H9 (cell line): ENCODE measurements at regions not wholly inside any gene's neighbourhood (a gene's known extent, or its start where the extent isn't known, plus 50 kb on each side); places are given as distances from the start of the nearest gene placed in this dataset.

Experiments
- DNase-seq: peaks from one replicate; pipeline ENCODE4 v3.0.0-alpha.2; 2017
- H2AFZ ChIP-seq: one replicate; pipeline ENCODE4 v1.6.1; 2013; ENCODE audit warnings: mild to moderate bottlenecking, low read length, control low read depth, moderate library complexity
- H2AK5ac ChIP-seq: 2 replicates; pipeline ENCODE4 v1.6.1; 2013; ENCODE audit warnings: low read length, control low read depth, mixed read lengths; ENCODE audit not compliant: insufficient read length
- H2BK120ac ChIP-seq: one replicate; pipeline ENCODE4 v1.6.1; 2013; ENCODE audit warnings: low read depth, mild to moderate bottlenecking, low read length, control low read depth, inconsistent platforms; ENCODE audit not compliant: poor library complexity, severe bottlenecking
- H2BK12ac ChIP-seq: 2 replicates; pipeline ENCODE4 v1.6.1; 2013; ENCODE audit warnings: low read length, control low read depth, mixed read lengths, low read depth; ENCODE audit not compliant: insufficient read length
- H2BK15ac ChIP-seq: 2 replicates; pipeline ENCODE4 v1.6.1; 2013; ENCODE audit warnings: low read depth, low read length, control low read depth
- H2BK20ac ChIP-seq: one replicate; pipeline ENCODE4 v1.6.1; 2013; ENCODE audit warnings: low read depth, mild to moderate bottlenecking, low read length, control low read depth, inconsistent platforms; ENCODE audit not compliant: poor library complexity, severe bottlenecking
- H2BK5ac ChIP-seq: 2 replicates; pipeline ENCODE4 v1.6.1; 2013; ENCODE audit warnings: low read length, control low read depth, mixed read lengths; ENCODE audit not compliant: insufficient read length
- H3K14ac ChIP-seq: 2 replicates; pipeline ENCODE4 v1.6.1; 2013; ENCODE audit warnings: low read length, control low read depth; ENCODE audit not compliant: insufficient read depth
- H3K18ac ChIP-seq: 2 replicates; pipeline ENCODE4 v1.6.1; 2013; ENCODE audit warnings: low read depth, mild to moderate bottlenecking, mixed read lengths, low read length, control low read depth; ENCODE audit not compliant: insufficient read length
- H3K23ac ChIP-seq: 2 replicates; pipeline ENCODE4 v1.6.1; 2013; ENCODE audit warnings: low read length, control low read depth, mixed read lengths, low read depth; ENCODE audit not compliant: insufficient read length
- H3K23me2 ChIP-seq: 2 replicates; pipeline ENCODE4 v1.6.1; 2013; ENCODE audit warnings: low read depth, mild to moderate bottlenecking, mixed read lengths, low read length, control low read depth; ENCODE audit not compliant: insufficient read length, poor library complexity, severe bottlenecking
- H3K27ac ChIP-seq: 2 replicates; pipeline ENCODE4 v1.5.1; 2013; ENCODE audit warnings: low read length, control low read depth, mixed read lengths, low read depth; ENCODE audit not compliant: insufficient read length
- H3K27me3 ChIP-seq: 2 replicates; pipeline ENCODE4 v1.6.1; 2013; ENCODE audit warnings: low read length, control low read depth, inconsistent platforms; ENCODE audit not compliant: insufficient read depth
- H3K4ac ChIP-seq: 2 replicates; pipeline ENCODE4 v1.6.1; 2013; ENCODE audit warnings: low read depth, mild to moderate bottlenecking, control low read depth, inconsistent platforms, low read length, moderate library complexity
- H3K4me1 ChIP-seq: 2 replicates; pipeline ENCODE4 v1.6.1; 2013; ENCODE audit warnings: low read length, control low read depth, inconsistent platforms; ENCODE audit not compliant: insufficient read depth
- H3K4me2 ChIP-seq: 2 replicates; pipeline ENCODE4 v1.6.1; 2013; ENCODE audit warnings: low read length, control low read depth, mixed read lengths; ENCODE audit not compliant: insufficient read length, insufficient read depth
- H3K56ac ChIP-seq: 2 replicates; pipeline ENCODE4 v1.6.1; 2013; ENCODE audit warnings: low read depth, mild to moderate bottlenecking, mixed read lengths, low read length, control low read depth; ENCODE audit not compliant: insufficient read length
- H3K79me1 ChIP-seq: 2 replicates; pipeline ENCODE4 v1.6.1; 2013; ENCODE audit warnings: low read depth, mild to moderate bottlenecking, moderate library complexity, low read length, control low read depth, inconsistent platforms; ENCODE audit not compliant: insufficient read depth, poor library complexity, severe bottlenecking
- H3K79me2 ChIP-seq: 2 replicates; pipeline ENCODE4 v1.6.1; 2013; ENCODE audit warnings: low read length, control low read depth, inconsistent platforms; ENCODE audit not compliant: insufficient read depth
- H3K9ac ChIP-seq: 2 replicates; pipeline ENCODE4 v1.6.1; 2013; ENCODE audit warnings: low read length, control low read depth, mixed read lengths; ENCODE audit not compliant: insufficient read length; ENCODE audit errors: extremely low read depth
- H3K9me3 ChIP-seq: one replicate; pipeline ENCODE4 v1.6.1; 2013; ENCODE audit warnings: low read depth, low read length, inconsistent platforms; ENCODE audit not compliant: control insufficient read depth
- H3T11ph ChIP-seq: one replicate; pipeline ENCODE4 v1.6.1; 2013; ENCODE audit warnings: mild to moderate bottlenecking, low read length, control low read depth, inconsistent platforms
- H4K20me1 ChIP-seq: one replicate; pipeline ENCODE4 v1.6.1; 2013; ENCODE audit not compliant: control insufficient read depth, insufficient read length, insufficient read depth
- H4K5ac ChIP-seq: 2 replicates; pipeline ENCODE4 v1.6.1; 2013; ENCODE audit warnings: low read depth, mild to moderate bottlenecking, mixed read lengths, low read length, control low read depth; ENCODE audit not compliant: insufficient read length
- H4K8ac ChIP-seq: replicated peaks from 2 replicates; pipeline ENCODE4 v1.6.1; 2013; ENCODE audit warnings: low read length, control low read depth, mixed read lengths, low read depth; ENCODE audit not compliant: insufficient read length
- H4K91ac ChIP-seq: 2 replicates; pipeline ENCODE4 v1.6.1; 2013; ENCODE audit warnings: low read depth, mild to moderate bottlenecking, moderate library complexity, mixed read lengths, low read length, control low read depth; ENCODE audit not compliant: insufficient read length
- H3K27ac Mint-ChIP-seq, 3 experiments: 2 replicates in 2 of 3; 3 replicates in 1 of 3; pipeline ENCODE4 v1.8.0; 2020 to 2021; ENCODE audit warnings: mixed read lengths in 3 of 3, mild to moderate bottlenecking in 1 of 3, moderate library complexity in 1 of 3
- H3K27me3 Mint-ChIP-seq: 2 replicates; pipeline ENCODE4 v1.8.0; 2021; ENCODE audit warnings: low read depth, mild to moderate bottlenecking, moderate library complexity, mixed read lengths
- H3K36me3 Mint-ChIP-seq, 3 experiments: 2 replicates in 2 of 3; 3 replicates in 1 of 3; pipeline ENCODE4 v1.8.0; 2020 to 2021; ENCODE audit warnings: low read depth in 3 of 3, mixed read lengths in 3 of 3; ENCODE audit not compliant: insufficient read depth in 1 of 3
- H3K4me1 Mint-ChIP-seq, 2 experiments: 2 replicates each; pipeline ENCODE4 v1.8.0; 2020; ENCODE audit warnings: mixed read lengths in 2 of 2
- H3K4me3 Mint-ChIP-seq, 2 experiments: 2 replicates in 1 of 2; 3 replicates in 1 of 2; pipeline ENCODE4 v1.8.0; 2020 to 2021; ENCODE audit warnings: mild to moderate bottlenecking in 2 of 2, mixed read lengths in 2 of 2, moderate library complexity in 1 of 2
- H3K9me3 Mint-ChIP-seq, 2 experiments: 2 replicates in 1 of 2; 3 replicates in 1 of 2; pipeline ENCODE4 v1.8.0; 2020; ENCODE audit warnings: mild to moderate bottlenecking in 2 of 2, mixed read lengths in 2 of 2, moderate library complexity in 1 of 2
- WGBS: extraction: QIAGEN DNeasy Blood & Tissue Kit; methylation state at CpG from one replicate; pipeline ENCODE4 v1.1.7; 2013; ENCODE audit warnings: missing lambda C conversion rate, low lambda C conversion rate, mixed read lengths; ENCODE audit not compliant: insufficient read length; ENCODE audit errors: extremely low coverage; 5-methylcytosine and 5-hydroxymethylcytosine counted together
- TF ChIP-seq, protein P1 (sequence below): fragments of 200-600 bp; sonication (generic); conservative IDR thresholded peaks from 3 replicates; pipeline ENCODE4 v1.8.0; 2021; ENCODE audit warnings: antibody characterized with exemption, mild to moderate bottlenecking

DNA sequence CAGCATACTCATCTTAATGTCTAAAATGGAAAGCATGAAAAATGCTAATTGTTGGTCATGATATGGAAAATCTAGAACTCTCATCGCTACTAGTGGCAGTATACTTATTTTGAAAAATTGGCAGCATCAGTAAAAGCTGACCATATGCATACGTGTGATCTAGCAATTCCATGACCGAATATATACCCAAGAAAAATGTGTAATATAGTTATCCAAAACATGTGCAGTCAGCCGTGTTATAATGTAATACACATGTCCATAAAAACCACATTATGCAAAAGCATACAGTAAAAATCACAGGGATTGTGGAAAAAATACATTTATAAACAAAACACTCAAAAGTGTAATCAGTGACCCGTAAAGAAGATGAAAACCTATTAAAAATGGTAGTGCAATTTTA lies 439.0 kb downstream of the SH2D4B start:
- Histone ChIP-seq H2BK12ac (no peak overlapping the region), H4K20me1 (no peaks in the 10 kb centered on the region), H3K23me2 (no peaks in the 10 kb centered on the region), H4K5ac (no peak overlapping the region), H4K91ac (no peak overlapping the region), H3T11ph (no peak overlapping the region), H3K9ac (no peak overlapping the region), H4K8ac (no peak overlapping the region), H3K14ac (no peak overlapping the region), H2BK5ac (no peak overlapping the region), H3K79me2 (no peaks in the 10 kb centered on the region), H2AK5ac (no peak overlapping the region), H3K4me1 (no peaks in the 10 kb centered on the region), H2AFZ (no peak overlapping the region), H3K27ac (no peak overlapping the region), H3K56ac (no peak overlapping the region), H2BK15ac (no peak overlapping the region), H3K23ac (no peak overlapping the region), H3K18ac (no peak overlapping the region), H2BK120ac (no peak overlapping the region), H3K9me3 (no peaks in the 10 kb centered on the region), H3K4me2 (no peak overlapping the region), H3K79me1 (no peaks in the 10 kb centered on the region), H3K4ac (no peak overlapping the region), H2BK20ac (no peak overlapping the region), H3K27me3 (no peaks in the 10 kb centered on the region)
- H3K27me3 Mint-ChIP-seq, result no peaks in the 10 kb centered on the region
- no peaks in the 10 kb centered on the region for H3K36me3 Mint-ChIP-seq
- WGBS, result no CpG with 5 or more reads among the region's 5 CpGs
- H3K9me3 Mint-ChIP-seq, result no peaks in the 10 kb centered on the region
- no peak overlapping the region for H3K27ac Mint-ChIP-seq
- H3K4me3 Mint-ChIP-seq, result no peak overlapping the region
- TF ChIP-seq, protein P1, sequence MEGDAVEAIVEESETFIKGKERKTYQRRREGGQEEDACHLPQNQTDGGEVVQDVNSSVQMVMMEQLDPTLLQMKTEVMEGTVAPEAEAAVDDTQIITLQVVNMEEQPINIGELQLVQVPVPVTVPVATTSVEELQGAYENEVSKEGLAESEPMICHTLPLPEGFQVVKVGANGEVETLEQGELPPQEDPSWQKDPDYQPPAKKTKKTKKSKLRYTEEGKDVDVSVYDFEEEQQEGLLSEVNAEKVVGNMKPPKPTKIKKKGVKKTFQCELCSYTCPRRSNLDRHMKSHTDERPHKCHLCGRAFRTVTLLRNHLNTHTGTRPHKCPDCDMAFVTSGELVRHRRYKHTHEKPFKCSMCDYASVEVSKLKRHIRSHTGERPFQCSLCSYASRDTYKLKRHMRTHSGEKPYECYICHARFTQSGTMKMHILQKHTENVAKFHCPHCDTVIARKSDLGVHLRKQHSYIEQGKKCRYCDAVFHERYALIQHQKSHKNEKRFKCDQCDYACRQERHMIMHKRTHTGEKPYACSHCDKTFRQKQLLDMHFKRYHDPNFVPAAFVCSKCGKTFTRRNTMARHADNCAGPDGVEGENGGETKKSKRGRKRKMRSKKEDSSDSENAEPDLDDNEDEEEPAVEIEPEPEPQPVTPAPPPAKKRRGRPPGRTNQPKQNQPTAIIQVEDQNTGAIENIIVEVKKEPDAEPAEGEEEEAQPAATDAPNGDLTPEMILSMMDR, result no peak
- peaks cover 0 to 3% of the 10 kb centered on the region in 2 experiments; a peak in 1 of 4 replicates for H3K4me1 Mint-ChIP-seq
- no peak for DNase-seq
